HG02678 (cell line): ENCODE measurements at regions not wholly inside any gene's neighbourhood (a gene's known extent, or its start where the extent isn't known, plus 50 kb on each side); places are given as distances from the start of the nearest gene placed in this dataset.
"Not testable (repeated sequence)": the region's sequence is repeated elsewhere in the genome, so short reads cannot be mapped to it uniquely, and the experiment has no call there.

ENCODE experiments used
- ATAC-seq: cut with Tn5 transposase; IDR thresholded peaks from one replicate; pipeline ENCODE4 v1.9.1; 2021; ENCODE audit warnings: mild to moderate bottlenecking, moderate library complexity; ENCODE audit not compliant: unreplicated experiment

- no peak for ATAC-seq
Observed at GRCh38 chr4:97309121-97309520, 834.2 kb downstream of the STPG2 start.

- no peak for ATAC-seq
Observed at GRCh38 chr4:97317201-97317600, 826.1 kb downstream of the STPG2 start.

- no peak for ATAC-seq
Observed at GRCh38 chr4:97317671-97318070, 825.6 kb downstream of the STPG2 start.

GRCh38 chr4:97325751-97326150 lies 817.5 kb downstream of the STPG2 start:
- ATAC-seq: not testable (repeated sequence)

- ATAC-seq: no peak
Observed at GRCh38 chr4:97330917-97331316, 812.4 kb downstream of the STPG2 start.

- no peak for ATAC-seq
Observed at GRCh38 chr4:97334348-97334747, 808.9 kb downstream of the STPG2 start.

GRCh38 chr4:97349468-97350186 lies 793.6 kb downstream of the STPG2 start:
- ATAC-seq: no peak

- ATAC-seq: no peak
Observed at GRCh38 chr4:97353876-97354275, 789.4 kb downstream of the STPG2 start.

GRCh38 chr4:97359826-97360225 lies 783.5 kb downstream of the STPG2 start:
- no peak for ATAC-seq

- ATAC-seq: no peak
Observed at GRCh38 chr4:97360733-97361132, 782.5 kb downstream of the STPG2 start.

- ATAC-seq: no peak
Observed at GRCh38 chr4:97367878-97368277, 775.4 kb downstream of the STPG2 start.

- ATAC-seq: no peak
Observed at GRCh38 chr4:97370568-97370967, 772.7 kb downstream of the STPG2 start.

GRCh38 chr4:97374526-97374925 lies 768.8 kb downstream of the STPG2 start:
- ATAC-seq: no peak

GRCh38 chr4:97386969-97387368 lies 756.3 kb downstream of the STPG2 start:
- no peak for ATAC-seq

GRCh38 chr4:97394653-97395052 lies 748.6 kb downstream of the STPG2 start:
- no peak for ATAC-seq

GRCh38 chr4:97396097-97396496 lies 747.2 kb downstream of the STPG2 start:
- no peak for ATAC-seq

GRCh38 chr4:97396605-97397004 lies 746.7 kb downstream of the STPG2 start:
- no peak for ATAC-seq

GRCh38 chr4:97404876-97405523 lies 738.3 kb downstream of the STPG2 start:
- ATAC-seq: no peak

GRCh38 chr4:97411356-97411755 lies 731.9 kb downstream of the STPG2 start:
- ATAC-seq: no peak

- no peak for ATAC-seq
Observed at GRCh38 chr4:97412331-97412730, 730.9 kb downstream of the STPG2 start.

- ATAC-seq: no peak
Observed at GRCh38 chr4:97414161-97414560, 729.1 kb downstream of the STPG2 start.

- ATAC-seq: no peak
Observed at GRCh38 chr4:97432551-97432950, 710.7 kb downstream of the STPG2 start.
